ENCODE measurements at regions not wholly inside any gene's neighbourhood (a gene's known extent, or its start where the extent isn't known, plus 50 kb on each side); places are given as distances from the start of the nearest gene placed in this dataset.

- Histone ChIP-seq H2AFZ (ENCODE audit: low read depth, low read length, poor library complexity, severe bottlenecking) (no peak overlapping the region), H4K20me1 (ENCODE audit: insufficient read depth) (no peaks in the 10 kb centered on the region), H3K36me3 (ENCODE audit: control insufficient read depth in 1 of 2, insufficient read depth in 2 of 2, low read length in 2 of 2) (no peaks in the 10 kb centered on the region), H3K9ac (ENCODE audit: low read length) (no peak overlapping the region), H3K27ac (ENCODE audit: low read depth, low read length) (no peak overlapping the region), H3K4me1 (ENCODE audit: control insufficient read depth in 1 of 2, insufficient read depth in 2 of 2, low read length in 2 of 2) (no peaks in the 10 kb centered on the region), H3K9me2 (ENCODE audit: insufficient read depth) (no peaks in the 10 kb centered on the region), H3K27me3 (ENCODE audit: insufficient read depth, low read length) (no peaks in the 10 kb centered on the region), H3K4me3 (replicated peaks in 1 of 2; ENCODE audit: low read depth in 1 of 2, low read length in 2 of 2) (no peak overlapping the region), H3K79me2 (ENCODE audit: insufficient read depth, low read length) (no peaks in the 10 kb centered on the region), H3K9me3 (ENCODE audit: control insufficient read depth in 1 of 2, insufficient read depth in 1 of 2, low read depth in 1 of 2, low read length in 2 of 2) (no peaks in the 10 kb centered on the region), H3K4me2 (ENCODE audit: low read length) (no peak overlapping the region)
- no TSS peak for BruUV-seq (replicated peaks)
- ChIA-PET CTCF (no interaction called here), RAD21 (ENCODE audit: low non-redundant PET in 1 of 2, low total read pairs in 2 of 2, uncharacterized antibody in 2 of 2, unreplicated experiment in 2 of 2) (no interaction called here), POLR2A (no interaction called here)
- TF ChIP-seq CTCF (IDR thresholded peaks at IDR 0.05 in 2 of 3, conservative IDR thresholded peaks at IDR 0.05 in 1 of 3; ENCODE audit: borderline replicate concordance in 1 of 3, insufficient read depth in 1 of 3, low read depth in 2 of 3, low read length in 2 of 3) (no peak), MAX (IDR thresholded peaks at IDR 0.05) (no peak)
- DNase-seq (ENCODE audit: low read depth, low spot score) (no peak), ATAC-seq (no peak)
- intact Hi-C loops (cut with micrococcal nuclease): no loop called here
Measured at GRCh38 chr1:218863987-218864386, 309.7 kb upstream of the LYPLAL1 start.

GRCh38 chr1:218865591-218865990, 308.1 kb upstream of the LYPLAL1 start:
- POLR2A ChIA-PET: no interaction called here

More at GRCh38 chr1:218865591-218865990, 308.1 kb upstream of the LYPLAL1 start:
- RAD21 ChIA-PET (ENCODE audit: low non-redundant PET in 1 of 2, low total read pairs in 2 of 2, uncharacterized antibody in 2 of 2, unreplicated experiment in 2 of 2): interaction anchor here in 1 of 2 experiments (1.0 kb wide), 1 partner anchor 947 kb away, joined by 3 read pairs; no protein-coding TSS in a partner anchor
- CTCF ChIA-PET: no interaction called here
- Histone ChIP-seq H3K79me2 (ENCODE audit: insufficient read depth, low read length) (no peaks in the 10 kb centered on the region), H3K9me2 (ENCODE audit: insufficient read depth) (no peaks in the 10 kb centered on the region), H3K36me3 (ENCODE audit: control insufficient read depth in 1 of 2, insufficient read depth in 2 of 2, low read length in 2 of 2) (no peaks in the 10 kb centered on the region), H3K4me1 (ENCODE audit: control insufficient read depth in 1 of 2, insufficient read depth in 2 of 2, low read length in 2 of 2) (no peaks in the 10 kb centered on the region), H3K9ac (ENCODE audit: low read length) (no peak overlapping the region), H2AFZ (ENCODE audit: low read depth, low read length, poor library complexity, severe bottlenecking) (peak overlapping the region; percentile 26), H3K9me3 (ENCODE audit: control insufficient read depth in 1 of 2, insufficient read depth in 1 of 2, low read depth in 1 of 2, low read length in 2 of 2) (no peaks in the 10 kb centered on the region), H3K4me2 (ENCODE audit: low read length) (no peak overlapping the region), H4K20me1 (ENCODE audit: insufficient read depth) (no peaks in the 10 kb centered on the region), H3K4me3 (replicated peaks in 1 of 2; ENCODE audit: low read depth in 1 of 2, low read length in 2 of 2) (no peak overlapping the region), H3K27ac (ENCODE audit: low read depth, low read length) (no peak overlapping the region), H3K27me3 (ENCODE audit: insufficient read depth, low read length) (no peaks in the 10 kb centered on the region)
- no peak for TF ChIP-seq YY1 (IDR thresholded peaks at IDR 0.05; ENCODE audit: extremely low read depth, insufficient replicate concordance, low read depth, low read length)
- no peak for TF ChIP-seq CBX3 (IDR thresholded peaks at IDR 0.05; ENCODE audit: low read depth)
- no peak for TF ChIP-seq ELF1 (IDR thresholded peaks at IDR 0.05; ENCODE audit: borderline replicate concordance, low read depth)
- TF ChIP-seq CEBPB (IDR thresholded peaks at IDR 0.05; ENCODE audit: low read depth): no peak
- no peak for TF ChIP-seq EGR1 (IDR thresholded peaks at IDR 0.05; ENCODE audit: low read depth)
- no peak for TF ChIP-seq RAD21 (IDR thresholded peaks at IDR 0.05; ENCODE audit: low read depth)
- TF ChIP-seq ZBTB33 (IDR thresholded peaks at IDR 0.05; ENCODE audit: extremely low read depth, insufficient replicate concordance, low read length): no peak
- TF ChIP-seq EZH2 (IDR thresholded peaks at IDR 0.05): no peak
- TF ChIP-seq POLR2AphosphoS5 (IDR thresholded peaks at IDR 0.05; ENCODE audit: low read depth, low read length): no peak
- TF ChIP-seq POLR2A (IDR thresholded peaks at IDR 0.05; ENCODE audit: borderline replicate concordance, extremely low read depth, insufficient read depth, insufficient read length): no peak
- no peak for TF ChIP-seq CTCF (IDR thresholded peaks at IDR 0.05 in 2 of 3, conservative IDR thresholded peaks at IDR 0.05 in 1 of 3; ENCODE audit: borderline replicate concordance in 1 of 3, insufficient read depth in 1 of 3, low read depth in 2 of 3, low read length in 2 of 3)
- TF ChIP-seq SRF (IDR thresholded peaks at IDR 0.05; ENCODE audit: low read depth): no peak
- TF ChIP-seq SP1 (IDR thresholded peaks at IDR 0.05; ENCODE audit: low read depth): no peak
- no peak for TF ChIP-seq EZH2phosphoT487 (IDR thresholded peaks at IDR 0.05; ENCODE audit: borderline replicate concordance)
- DNase-seq (ENCODE audit: low read depth, low spot score) (no peak), ATAC-seq (no peak)
- intact Hi-C loops (cut with micrococcal nuclease): no loop called here
- no TSS peak for BruUV-seq (replicated peaks)
